K562 (cell line): ENCODE measurements at regions not wholly inside any gene's neighbourhood (a gene's known extent, or its start where the extent isn't known, plus 50 kb on each side); places are given as distances from the start of the nearest gene placed in this dataset.

Experiments used
- CAMTA2 ChIP-seq: fragments of 250-450 bp; sonication (Bioruptor Pico); conservative IDR thresholded peaks from 2 replicates; pipeline ENCODE4 v1.5.1; 2022
- CBFA2T2 ChIP-seq: fragments of 450-650 bp; conservative IDR thresholded peaks from 2 replicates; pipeline ENCODE4 v1.6.1; 2017; ENCODE audit warnings: mild to moderate bottlenecking
- CBFA2T3 ChIP-seq: fragments of 450-650 bp; IDR thresholded peaks from 2 replicates; pipeline ENCODE4 v1.6.1; 2017
- CREB3 ChIP-seq: fragments of 450-650 bp; conservative IDR thresholded peaks from 2 replicates; pipeline ENCODE4 v1.6.1; 2016; ENCODE audit warnings: missing genetic modification characterization, low read depth, mild to moderate bottlenecking, missing compliant biosample characterization, moderate library complexity
- ETV5 ChIP-seq: sonication (generic); formaldehyde crosslinking; IDR thresholded peaks from 2 replicates; pipeline ENCODE4 v1.4.0; 2020; ENCODE audit warnings: low read depth, mild to moderate bottlenecking, missing genetic modification reagents
- FOXP4 ChIP-seq: sonication (generic); formaldehyde crosslinking; IDR thresholded peaks from 2 replicates; pipeline ENCODE4 v1.8.0; 2022; ENCODE audit warnings: mild to moderate bottlenecking, missing genetic modification reagents, borderline replicate concordance
- L3MBTL2 ChIP-seq: fragments of 450-650 bp; IDR thresholded peaks from 2 replicates; pipeline ENCODE4 v1.6.1; 2016; ENCODE audit warnings: mild to moderate bottlenecking, moderate library complexity
- MEIS2 ChIP-seq: fragments of 450-650 bp; IDR thresholded peaks from 2 replicates; pipeline ENCODE4 v1.6.1; 2014; ENCODE audit warnings: mild to moderate bottlenecking; ENCODE audit not compliant: partially characterized antibody
- NFXL1 ChIP-seq: fragments of 450-650 bp; formaldehyde crosslinking; IDR thresholded peaks from 2 replicates; pipeline ENCODE4 v1.4.0; 2021; ENCODE audit warnings: mild to moderate bottlenecking
- POLR2AphosphoS5 ChIP-seq: IDR thresholded peaks from 2 replicates; pipeline ENCODE4 v1.6.1; 2011; ENCODE audit warnings: mild to moderate bottlenecking, low read depth, low read length, moderate library complexity; ENCODE audit not compliant: control insufficient read depth, insufficient read depth
- POLR2H ChIP-seq: IDR thresholded peaks from 2 replicates; pipeline ENCODE4 v1.6.1; 2016; ENCODE audit warnings: missing genetic modification characterization, low read depth, mild to moderate bottlenecking, control low read depth, missing compliant biosample characterization, moderate library complexity
- SIX5 ChIP-seq, 2 experiments: IDR thresholded peaks; 2 replicates each; pipeline ENCODE4 v1.6.1; 2011; ENCODE audit warnings: low read length in 2 of 2, borderline replicate concordance in 1 of 2, low read depth in 1 of 2, mild to moderate bottlenecking in 1 of 2, moderate library complexity in 1 of 2; ENCODE audit not compliant: insufficient read depth in 1 of 2
- SMARCA4 ChIP-seq: fragments of 450-650 bp; IDR thresholded peaks from 2 replicates; pipeline ENCODE4 v1.6.1; 2016
- SMC3 ChIP-seq: conservative IDR thresholded peaks from 2 replicates; pipeline ENCODE4 v1.6.1; 2011; ENCODE audit warnings: low read depth, low read length, improper control_type of control experiment; ENCODE audit not compliant: insufficient read depth
- SNRNP70 ChIP-seq: fragments of 200-400 bp; formaldehyde crosslinking; optimal IDR thresholded peaks from 2 replicates; pipeline ENCODE3; 2017; ENCODE audit warnings: low read depth, low read length
- SP2 ChIP-seq: IDR thresholded peaks from 2 replicates; pipeline ENCODE4 v1.6.1; 2011; ENCODE audit warnings: mild to moderate bottlenecking, low read depth, low read length, moderate library complexity; ENCODE audit not compliant: poor library complexity, severe bottlenecking; ENCODE audit errors: extremely low read depth
- ZNF146 ChIP-seq: IDR thresholded peaks from one replicate; pipeline ENCODE4 v1.6.1; 2018; ENCODE audit warnings: missing compliant biosample characterization; ENCODE audit not compliant: unreplicated experiment
- ZNF224 ChIP-seq: sonication (generic); formaldehyde crosslinking; IDR thresholded peaks from 2 replicates; pipeline ENCODE4 v1.8.0; 2022; ENCODE audit warnings: mild to moderate bottlenecking, missing genetic modification reagents
- TF ChIP-seq, protein P1 (sequence below): sonication (generic); formaldehyde crosslinking; IDR thresholded peaks from 2 replicates; pipeline ENCODE4 v1.8.0; 2023; ENCODE audit warnings: missing genetic modification reagents, mild to moderate bottlenecking, borderline replicate concordance

- TF ChIP-seq, protein P1, sequence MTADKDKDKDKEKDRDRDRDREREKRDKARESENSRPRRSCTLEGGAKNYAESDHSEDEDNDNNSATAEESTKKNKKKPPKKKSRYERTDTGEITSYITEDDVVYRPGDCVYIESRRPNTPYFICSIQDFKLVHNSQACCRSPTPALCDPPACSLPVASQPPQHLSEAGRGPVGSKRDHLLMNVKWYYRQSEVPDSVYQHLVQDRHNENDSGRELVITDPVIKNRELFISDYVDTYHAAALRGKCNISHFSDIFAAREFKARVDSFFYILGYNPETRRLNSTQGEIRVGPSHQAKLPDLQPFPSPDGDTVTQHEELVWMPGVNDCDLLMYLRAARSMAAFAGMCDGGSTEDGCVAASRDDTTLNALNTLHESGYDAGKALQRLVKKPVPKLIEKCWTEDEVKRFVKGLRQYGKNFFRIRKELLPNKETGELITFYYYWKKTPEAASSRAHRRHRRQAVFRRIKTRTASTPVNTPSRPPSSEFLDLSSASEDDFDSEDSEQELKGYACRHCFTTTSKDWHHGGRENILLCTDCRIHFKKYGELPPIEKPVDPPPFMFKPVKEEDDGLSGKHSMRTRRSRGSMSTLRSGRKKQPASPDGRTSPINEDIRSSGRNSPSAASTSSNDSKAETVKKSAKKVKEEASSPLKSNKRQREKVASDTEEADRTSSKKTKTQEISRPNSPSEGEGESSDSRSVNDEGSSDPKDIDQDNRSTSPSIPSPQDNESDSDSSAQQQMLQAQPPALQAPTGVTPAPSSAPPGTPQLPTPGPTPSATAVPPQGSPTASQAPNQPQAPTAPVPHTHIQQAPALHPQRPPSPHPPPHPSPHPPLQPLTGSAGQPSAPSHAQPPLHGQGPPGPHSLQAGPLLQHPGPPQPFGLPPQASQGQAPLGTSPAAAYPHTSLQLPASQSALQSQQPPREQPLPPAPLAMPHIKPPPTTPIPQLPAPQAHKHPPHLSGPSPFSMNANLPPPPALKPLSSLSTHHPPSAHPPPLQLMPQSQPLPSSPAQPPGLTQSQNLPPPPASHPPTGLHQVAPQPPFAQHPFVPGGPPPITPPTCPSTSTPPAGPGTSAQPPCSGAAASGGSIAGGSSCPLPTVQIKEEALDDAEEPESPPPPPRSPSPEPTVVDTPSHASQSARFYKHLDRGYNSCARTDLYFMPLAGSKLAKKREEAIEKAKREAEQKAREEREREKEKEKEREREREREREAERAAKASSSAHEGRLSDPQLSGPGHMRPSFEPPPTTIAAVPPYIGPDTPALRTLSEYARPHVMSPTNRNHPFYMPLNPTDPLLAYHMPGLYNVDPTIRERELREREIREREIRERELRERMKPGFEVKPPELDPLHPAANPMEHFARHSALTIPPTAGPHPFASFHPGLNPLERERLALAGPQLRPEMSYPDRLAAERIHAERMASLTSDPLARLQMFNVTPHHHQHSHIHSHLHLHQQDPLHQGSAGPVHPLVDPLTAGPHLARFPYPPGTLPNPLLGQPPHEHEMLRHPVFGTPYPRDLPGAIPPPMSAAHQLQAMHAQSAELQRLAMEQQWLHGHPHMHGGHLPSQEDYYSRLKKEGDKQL (CRISPR knock-in tag): no peak
- TF ChIP-seq ZNF224 (CRISPR knock-in tag): no peak
- no peak for TF ChIP-seq CAMTA2 (CRISPR knock-in tag)
- TF ChIP-seq SIX5 (IDR thresholded peaks at IDR 0.05; ENCODE audit: borderline replicate concordance in 1 of 2, insufficient read depth in 1 of 2, low read depth in 1 of 2, low read length in 2 of 2): no peak
- peak; percentile 51; the same call in 1 of the 2 replicates for TF ChIP-seq CBFA2T2
- no peak for TF ChIP-seq SMC3
- peak; percentile 97 for TF ChIP-seq ETV5
- TF ChIP-seq MEIS2: peak; percentile 38
- TF ChIP-seq NFXL1 (CRISPR knock-in tag): no peak
- TF ChIP-seq POLR2AphosphoS5: no peak
- TF ChIP-seq CBFA2T3: peak; percentile 76
- no peak for TF ChIP-seq SP2
- TF ChIP-seq SMARCA4: peak; percentile 49; the same call in 1 of the 2 replicates
- TF ChIP-seq L3MBTL2: peak; percentile 92
- TF ChIP-seq POLR2H (tag): no peak
- TF ChIP-seq SNRNP70: no peak
- no peak for TF ChIP-seq FOXP4
- TF ChIP-seq ZNF146 (CRISPR knock-in tag): no peak
- TF ChIP-seq CREB3 (tag): no peak
These were observed 97.9 kb upstream of the CRHR1 start (continued) for GRCh38 chr17:45686250-45686649.
